H9 (cell line): ENCODE measurements at regions not wholly inside any gene's neighbourhood (a gene's known extent, or its start where the extent isn't known, plus 50 kb on each side); places are given as distances from the start of the nearest gene placed in this dataset.

Source experiments
- DNase-seq: peaks from one replicate; pipeline ENCODE4 v3.0.0-alpha.2; 2017
- H2AFZ ChIP-seq: one replicate; pipeline ENCODE4 v1.6.1; 2013; ENCODE audit warnings: mild to moderate bottlenecking, low read length, control low read depth, moderate library complexity
- H2AK5ac ChIP-seq: 2 replicates; pipeline ENCODE4 v1.6.1; 2013; ENCODE audit warnings: low read length, control low read depth, mixed read lengths; ENCODE audit not compliant: insufficient read length
- H2BK120ac ChIP-seq: one replicate; pipeline ENCODE4 v1.6.1; 2013; ENCODE audit warnings: low read depth, mild to moderate bottlenecking, low read length, control low read depth, inconsistent platforms; ENCODE audit not compliant: poor library complexity, severe bottlenecking
- H2BK12ac ChIP-seq: 2 replicates; pipeline ENCODE4 v1.6.1; 2013; ENCODE audit warnings: low read length, control low read depth, mixed read lengths, low read depth; ENCODE audit not compliant: insufficient read length
- H2BK15ac ChIP-seq: 2 replicates; pipeline ENCODE4 v1.6.1; 2013; ENCODE audit warnings: low read depth, low read length, control low read depth
- H2BK20ac ChIP-seq: one replicate; pipeline ENCODE4 v1.6.1; 2013; ENCODE audit warnings: low read depth, mild to moderate bottlenecking, low read length, control low read depth, inconsistent platforms; ENCODE audit not compliant: poor library complexity, severe bottlenecking
- H2BK5ac ChIP-seq: 2 replicates; pipeline ENCODE4 v1.6.1; 2013; ENCODE audit warnings: low read length, control low read depth, mixed read lengths; ENCODE audit not compliant: insufficient read length
- H3K14ac ChIP-seq: 2 replicates; pipeline ENCODE4 v1.6.1; 2013; ENCODE audit warnings: low read length, control low read depth; ENCODE audit not compliant: insufficient read depth
- H3K18ac ChIP-seq: 2 replicates; pipeline ENCODE4 v1.6.1; 2013; ENCODE audit warnings: low read depth, mild to moderate bottlenecking, mixed read lengths, low read length, control low read depth; ENCODE audit not compliant: insufficient read length
- H3K23ac ChIP-seq: 2 replicates; pipeline ENCODE4 v1.6.1; 2013; ENCODE audit warnings: low read length, control low read depth, mixed read lengths, low read depth; ENCODE audit not compliant: insufficient read length
- H3K23me2 ChIP-seq: 2 replicates; pipeline ENCODE4 v1.6.1; 2013; ENCODE audit warnings: low read depth, mild to moderate bottlenecking, mixed read lengths, low read length, control low read depth; ENCODE audit not compliant: insufficient read length, poor library complexity, severe bottlenecking
- H3K27ac ChIP-seq: 2 replicates; pipeline ENCODE4 v1.5.1; 2013; ENCODE audit warnings: low read length, control low read depth, mixed read lengths, low read depth; ENCODE audit not compliant: insufficient read length
- H3K27me3 ChIP-seq: 2 replicates; pipeline ENCODE4 v1.6.1; 2013; ENCODE audit warnings: low read length, control low read depth, inconsistent platforms; ENCODE audit not compliant: insufficient read depth
- H3K4ac ChIP-seq: 2 replicates; pipeline ENCODE4 v1.6.1; 2013; ENCODE audit warnings: low read depth, mild to moderate bottlenecking, control low read depth, inconsistent platforms, low read length, moderate library complexity
- H3K4me1 ChIP-seq: 2 replicates; pipeline ENCODE4 v1.6.1; 2013; ENCODE audit warnings: low read length, control low read depth, inconsistent platforms; ENCODE audit not compliant: insufficient read depth
- H3K4me2 ChIP-seq: 2 replicates; pipeline ENCODE4 v1.6.1; 2013; ENCODE audit warnings: low read length, control low read depth, mixed read lengths; ENCODE audit not compliant: insufficient read length, insufficient read depth
- H3K56ac ChIP-seq: 2 replicates; pipeline ENCODE4 v1.6.1; 2013; ENCODE audit warnings: low read depth, mild to moderate bottlenecking, mixed read lengths, low read length, control low read depth; ENCODE audit not compliant: insufficient read length
- H3K79me1 ChIP-seq: 2 replicates; pipeline ENCODE4 v1.6.1; 2013; ENCODE audit warnings: low read depth, mild to moderate bottlenecking, moderate library complexity, low read length, control low read depth, inconsistent platforms; ENCODE audit not compliant: insufficient read depth, poor library complexity, severe bottlenecking
- H3K79me2 ChIP-seq: 2 replicates; pipeline ENCODE4 v1.6.1; 2013; ENCODE audit warnings: low read length, control low read depth, inconsistent platforms; ENCODE audit not compliant: insufficient read depth
- H3K9ac ChIP-seq: 2 replicates; pipeline ENCODE4 v1.6.1; 2013; ENCODE audit warnings: low read length, control low read depth, mixed read lengths; ENCODE audit not compliant: insufficient read length; ENCODE audit errors: extremely low read depth
- H3K9me3 ChIP-seq: one replicate; pipeline ENCODE4 v1.6.1; 2013; ENCODE audit warnings: low read depth, low read length, inconsistent platforms; ENCODE audit not compliant: control insufficient read depth
- H3T11ph ChIP-seq: one replicate; pipeline ENCODE4 v1.6.1; 2013; ENCODE audit warnings: mild to moderate bottlenecking, low read length, control low read depth, inconsistent platforms
- H4K20me1 ChIP-seq: one replicate; pipeline ENCODE4 v1.6.1; 2013; ENCODE audit not compliant: control insufficient read depth, insufficient read length, insufficient read depth
- H4K5ac ChIP-seq: 2 replicates; pipeline ENCODE4 v1.6.1; 2013; ENCODE audit warnings: low read depth, mild to moderate bottlenecking, mixed read lengths, low read length, control low read depth; ENCODE audit not compliant: insufficient read length
- H4K8ac ChIP-seq: replicated peaks from 2 replicates; pipeline ENCODE4 v1.6.1; 2013; ENCODE audit warnings: low read length, control low read depth, mixed read lengths, low read depth; ENCODE audit not compliant: insufficient read length
- H4K91ac ChIP-seq: 2 replicates; pipeline ENCODE4 v1.6.1; 2013; ENCODE audit warnings: low read depth, mild to moderate bottlenecking, moderate library complexity, mixed read lengths, low read length, control low read depth; ENCODE audit not compliant: insufficient read length
- H3K27ac Mint-ChIP-seq, 3 experiments: 2 replicates in 2 of 3; 3 replicates in 1 of 3; pipeline ENCODE4 v1.8.0; 2020 to 2021; ENCODE audit warnings: mixed read lengths in 3 of 3, mild to moderate bottlenecking in 1 of 3, moderate library complexity in 1 of 3
- H3K27me3 Mint-ChIP-seq: 2 replicates; pipeline ENCODE4 v1.8.0; 2021; ENCODE audit warnings: low read depth, mild to moderate bottlenecking, moderate library complexity, mixed read lengths
- H3K36me3 Mint-ChIP-seq, 3 experiments: 2 replicates in 2 of 3; 3 replicates in 1 of 3; pipeline ENCODE4 v1.8.0; 2020 to 2021; ENCODE audit warnings: low read depth in 3 of 3, mixed read lengths in 3 of 3; ENCODE audit not compliant: insufficient read depth in 1 of 3
- H3K4me1 Mint-ChIP-seq, 2 experiments: 2 replicates each; pipeline ENCODE4 v1.8.0; 2020; ENCODE audit warnings: mixed read lengths in 2 of 2
- H3K4me3 Mint-ChIP-seq, 2 experiments: 2 replicates in 1 of 2; 3 replicates in 1 of 2; pipeline ENCODE4 v1.8.0; 2020 to 2021; ENCODE audit warnings: mild to moderate bottlenecking in 2 of 2, mixed read lengths in 2 of 2, moderate library complexity in 1 of 2
- H3K9me3 Mint-ChIP-seq, 2 experiments: 2 replicates in 1 of 2; 3 replicates in 1 of 2; pipeline ENCODE4 v1.8.0; 2020; ENCODE audit warnings: mild to moderate bottlenecking in 2 of 2, mixed read lengths in 2 of 2, moderate library complexity in 1 of 2
- WGBS: extraction: QIAGEN DNeasy Blood & Tissue Kit; methylation state at CpG from one replicate; pipeline ENCODE4 v1.1.7; 2013; ENCODE audit warnings: missing lambda C conversion rate, low lambda C conversion rate, mixed read lengths; ENCODE audit not compliant: insufficient read length; ENCODE audit errors: extremely low coverage; 5-methylcytosine and 5-hydroxymethylcytosine counted together
- TF ChIP-seq, protein P1 (sequence below): fragments of 200-600 bp; sonication (generic); conservative IDR thresholded peaks from 3 replicates; pipeline ENCODE4 v1.8.0; 2021; ENCODE audit warnings: antibody characterized with exemption, mild to moderate bottlenecking

- Mint-ChIP-seq H3K4me3 (no peak overlapping the region), H3K27me3 (no peaks in the 10 kb centered on the region), H3K36me3 (peaks cover under 1 to 3% (median 3%) of the 10 kb centered on the region in 3 experiments; a peak in 5 of 7 replicates), H3K9me3 (peaks cover 6 to 9% of the 10 kb centered on the region in 2 experiments; a peak in 3 of 5 replicates), H3K27ac (no peak overlapping the region; a peak in 1 of 7 replicates), H3K4me1 (no peaks in the 10 kb centered on the region)
- Histone ChIP-seq H2BK15ac (no peak overlapping the region), H2BK20ac (no peak overlapping the region), H3K9me3 (no peaks in the 10 kb centered on the region), H4K20me1 (no peaks in the 10 kb centered on the region), H3K14ac (no peak overlapping the region), H3K4me2 (no peak overlapping the region), H2AFZ (no peak overlapping the region), H3K79me2 (no peaks in the 10 kb centered on the region), H3K18ac (no peak overlapping the region), H2BK5ac (no peak overlapping the region), H2BK120ac (no peak overlapping the region), H3K9ac (no peak overlapping the region), H3K23ac (no peak overlapping the region), H3K4me1 (no peaks in the 10 kb centered on the region), H3K23me2 (no peaks in the 10 kb centered on the region), H4K8ac (no peak overlapping the region), H3K27me3 (no peaks in the 10 kb centered on the region), H2AK5ac (no peak overlapping the region), H3T11ph (no peak overlapping the region), H3K56ac (no peak overlapping the region), H2BK12ac (no peak overlapping the region), H4K5ac (no peak overlapping the region), H4K91ac (no peak overlapping the region), H3K27ac (no peak overlapping the region), H3K79me1 (no peaks in the 10 kb centered on the region), H3K4ac (no peak overlapping the region)
- DNase-seq: no peak
- no CpG with 5 or more reads among the region's 2 CpGs for WGBS
- TF ChIP-seq, protein P1, sequence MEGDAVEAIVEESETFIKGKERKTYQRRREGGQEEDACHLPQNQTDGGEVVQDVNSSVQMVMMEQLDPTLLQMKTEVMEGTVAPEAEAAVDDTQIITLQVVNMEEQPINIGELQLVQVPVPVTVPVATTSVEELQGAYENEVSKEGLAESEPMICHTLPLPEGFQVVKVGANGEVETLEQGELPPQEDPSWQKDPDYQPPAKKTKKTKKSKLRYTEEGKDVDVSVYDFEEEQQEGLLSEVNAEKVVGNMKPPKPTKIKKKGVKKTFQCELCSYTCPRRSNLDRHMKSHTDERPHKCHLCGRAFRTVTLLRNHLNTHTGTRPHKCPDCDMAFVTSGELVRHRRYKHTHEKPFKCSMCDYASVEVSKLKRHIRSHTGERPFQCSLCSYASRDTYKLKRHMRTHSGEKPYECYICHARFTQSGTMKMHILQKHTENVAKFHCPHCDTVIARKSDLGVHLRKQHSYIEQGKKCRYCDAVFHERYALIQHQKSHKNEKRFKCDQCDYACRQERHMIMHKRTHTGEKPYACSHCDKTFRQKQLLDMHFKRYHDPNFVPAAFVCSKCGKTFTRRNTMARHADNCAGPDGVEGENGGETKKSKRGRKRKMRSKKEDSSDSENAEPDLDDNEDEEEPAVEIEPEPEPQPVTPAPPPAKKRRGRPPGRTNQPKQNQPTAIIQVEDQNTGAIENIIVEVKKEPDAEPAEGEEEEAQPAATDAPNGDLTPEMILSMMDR: no peak
These were observed 150.0 kb upstream of the PSMD7 start for GRCh38 chr16:74146643-74147042.
